A673 (cell line): ENCODE measurements at regions not wholly inside any gene's neighbourhood (a gene's known extent, or its start where the extent isn't known, plus 50 kb on each side); places are given as distances from the start of the nearest gene placed in this dataset.

ENCODE experiments used
- EZH2 ChIP-seq: fragments of 200-600 bp; sonication (generic); IDR thresholded peaks from 2 replicates; pipeline ENCODE4 v1.6.1; 2017; ENCODE audit warnings: borderline replicate concordance, low read depth, mild to moderate bottlenecking, mixed read lengths, antibody characterized with exemption, low read length; ENCODE audit not compliant: poor library complexity, severe bottlenecking
- TF ChIP-seq, protein P1 (sequence below): fragments of 300-800, 200-600 bp; sonication (generic); conservative IDR thresholded peaks from 2 replicates; pipeline ENCODE4 v1.5.1; 2017; ENCODE audit warnings: low read depth, mild to moderate bottlenecking, antibody characterized with exemption, low read length, moderate library complexity, mixed read lengths

DNA sequence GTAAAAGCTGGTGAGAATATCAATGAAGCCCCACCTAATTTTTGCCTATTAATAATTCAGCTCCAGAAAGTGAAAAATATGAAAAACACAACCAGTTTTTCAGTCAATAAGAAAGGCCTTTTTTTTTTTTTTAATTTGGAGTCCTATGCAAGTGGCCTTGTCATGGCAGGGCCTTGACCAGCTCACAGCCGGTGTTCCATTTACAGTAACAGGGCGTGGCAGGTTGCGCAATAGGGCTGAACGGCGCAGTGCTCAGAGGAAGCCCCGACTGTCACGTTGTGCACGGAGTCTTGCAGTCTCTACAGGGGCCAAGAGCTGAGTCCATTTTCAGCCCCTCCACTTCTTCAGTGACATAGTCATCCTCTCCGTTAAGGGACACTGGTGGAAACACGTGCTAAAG lies 184.1 kb upstream of the FN1 start:
- TF ChIP-seq, protein P1, sequence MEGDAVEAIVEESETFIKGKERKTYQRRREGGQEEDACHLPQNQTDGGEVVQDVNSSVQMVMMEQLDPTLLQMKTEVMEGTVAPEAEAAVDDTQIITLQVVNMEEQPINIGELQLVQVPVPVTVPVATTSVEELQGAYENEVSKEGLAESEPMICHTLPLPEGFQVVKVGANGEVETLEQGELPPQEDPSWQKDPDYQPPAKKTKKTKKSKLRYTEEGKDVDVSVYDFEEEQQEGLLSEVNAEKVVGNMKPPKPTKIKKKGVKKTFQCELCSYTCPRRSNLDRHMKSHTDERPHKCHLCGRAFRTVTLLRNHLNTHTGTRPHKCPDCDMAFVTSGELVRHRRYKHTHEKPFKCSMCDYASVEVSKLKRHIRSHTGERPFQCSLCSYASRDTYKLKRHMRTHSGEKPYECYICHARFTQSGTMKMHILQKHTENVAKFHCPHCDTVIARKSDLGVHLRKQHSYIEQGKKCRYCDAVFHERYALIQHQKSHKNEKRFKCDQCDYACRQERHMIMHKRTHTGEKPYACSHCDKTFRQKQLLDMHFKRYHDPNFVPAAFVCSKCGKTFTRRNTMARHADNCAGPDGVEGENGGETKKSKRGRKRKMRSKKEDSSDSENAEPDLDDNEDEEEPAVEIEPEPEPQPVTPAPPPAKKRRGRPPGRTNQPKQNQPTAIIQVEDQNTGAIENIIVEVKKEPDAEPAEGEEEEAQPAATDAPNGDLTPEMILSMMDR, result no peak
- TF ChIP-seq EZH2, result no peak
